ENCODE measurements at regions not wholly inside any gene's neighbourhood (a gene's known extent, or its start where the extent isn't known, plus 50 kb on each side); places are given as distances from the start of the nearest gene placed in this dataset.
"Not testable (repeated sequence)": the region's sequence is repeated elsewhere in the genome, so short reads cannot be mapped to it uniquely, and the experiment has no call there.

DNA sequence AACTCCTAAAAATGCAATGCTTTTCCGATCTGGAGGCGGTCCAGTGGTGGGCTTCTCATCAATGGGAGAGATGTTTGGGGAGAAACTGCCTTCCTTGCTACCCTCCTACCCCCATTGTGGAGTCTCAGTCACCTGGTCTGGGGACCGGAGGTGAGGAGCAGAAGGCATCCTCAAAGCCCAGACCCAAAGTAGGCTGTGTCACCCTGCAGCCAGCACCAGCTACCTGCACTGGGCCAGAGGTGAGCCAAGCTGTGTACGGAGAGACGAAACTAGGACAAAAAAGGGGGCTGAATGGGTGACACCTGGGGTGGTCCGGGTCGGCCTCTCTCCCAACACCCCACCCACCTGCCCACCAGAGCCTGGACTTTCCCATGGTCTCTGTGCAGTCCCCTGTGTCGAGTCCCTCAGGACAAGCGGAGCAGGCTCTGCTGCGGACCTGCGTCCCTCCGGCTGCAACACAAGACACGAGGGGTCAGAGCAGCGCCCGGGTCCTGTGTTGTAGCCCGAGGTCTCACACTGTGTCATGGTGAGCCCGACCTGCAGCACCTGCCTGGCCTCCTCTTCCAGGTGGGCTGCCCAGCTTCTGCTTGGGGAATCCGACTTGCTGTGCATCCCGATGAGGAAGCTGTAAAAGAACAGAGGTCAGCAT is 68.0 kb upstream of the RMP24 start:
- H3K9me3 ChIP-seq (ENCODE audit: control insufficient read depth, insufficient read depth, low read depth, low read length), result no peaks in the 10 kb centered on the region
- H3K9ac ChIP-seq (ENCODE audit: insufficient read depth, low read length), result no peak overlapping the region
- no peak for DNase-seq (ENCODE audit: low read depth in 2 of 2)
- H3K4me1 ChIP-seq (ENCODE audit: control insufficient read depth, extremely low read depth, insufficient read depth, low read length), result no peaks in the 10 kb centered on the region
- no peak overlapping the region for H3K4me2 ChIP-seq (ENCODE audit: extremely low read depth, insufficient read depth, low read length)
- H3K79me2 ChIP-seq (ENCODE audit: control insufficient read depth, insufficient read depth, low read length), result no peaks in the 10 kb centered on the region
- no peak overlapping the region for H3K27ac ChIP-seq (ENCODE audit: insufficient read depth, low read length)
- no peaks in the 10 kb centered on the region for H4K20me1 ChIP-seq (ENCODE audit: control insufficient read depth, extremely low read depth, insufficient read depth, low read length)
- no peak overlapping the region for H3K4me3 ChIP-seq (replicated peaks in 1 of 4; ENCODE audit: control extremely low read depth in 1 of 4, insufficient read depth in 1 of 4, low read depth in 3 of 4, low read length in 4 of 4)
- H2AFZ ChIP-seq (ENCODE audit: low read length), result no peak overlapping the region
- H3K36me3 ChIP-seq (ENCODE audit: control insufficient read depth, insufficient read depth, low read length), result no peaks in the 10 kb centered on the region
- no peaks in the 10 kb centered on the region for H3K27me3 ChIP-seq (ENCODE audit: control insufficient read depth, insufficient read depth, low read length)
- TF ChIP-seq, protein P1, sequence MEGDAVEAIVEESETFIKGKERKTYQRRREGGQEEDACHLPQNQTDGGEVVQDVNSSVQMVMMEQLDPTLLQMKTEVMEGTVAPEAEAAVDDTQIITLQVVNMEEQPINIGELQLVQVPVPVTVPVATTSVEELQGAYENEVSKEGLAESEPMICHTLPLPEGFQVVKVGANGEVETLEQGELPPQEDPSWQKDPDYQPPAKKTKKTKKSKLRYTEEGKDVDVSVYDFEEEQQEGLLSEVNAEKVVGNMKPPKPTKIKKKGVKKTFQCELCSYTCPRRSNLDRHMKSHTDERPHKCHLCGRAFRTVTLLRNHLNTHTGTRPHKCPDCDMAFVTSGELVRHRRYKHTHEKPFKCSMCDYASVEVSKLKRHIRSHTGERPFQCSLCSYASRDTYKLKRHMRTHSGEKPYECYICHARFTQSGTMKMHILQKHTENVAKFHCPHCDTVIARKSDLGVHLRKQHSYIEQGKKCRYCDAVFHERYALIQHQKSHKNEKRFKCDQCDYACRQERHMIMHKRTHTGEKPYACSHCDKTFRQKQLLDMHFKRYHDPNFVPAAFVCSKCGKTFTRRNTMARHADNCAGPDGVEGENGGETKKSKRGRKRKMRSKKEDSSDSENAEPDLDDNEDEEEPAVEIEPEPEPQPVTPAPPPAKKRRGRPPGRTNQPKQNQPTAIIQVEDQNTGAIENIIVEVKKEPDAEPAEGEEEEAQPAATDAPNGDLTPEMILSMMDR (conservative IDR thresholded peaks at IDR 0.05 in 1 of 2, IDR thresholded peaks at IDR 0.05 in 1 of 2; ENCODE audit: low read depth in 1 of 2, low read length in 2 of 2), result no peak

DNA sequence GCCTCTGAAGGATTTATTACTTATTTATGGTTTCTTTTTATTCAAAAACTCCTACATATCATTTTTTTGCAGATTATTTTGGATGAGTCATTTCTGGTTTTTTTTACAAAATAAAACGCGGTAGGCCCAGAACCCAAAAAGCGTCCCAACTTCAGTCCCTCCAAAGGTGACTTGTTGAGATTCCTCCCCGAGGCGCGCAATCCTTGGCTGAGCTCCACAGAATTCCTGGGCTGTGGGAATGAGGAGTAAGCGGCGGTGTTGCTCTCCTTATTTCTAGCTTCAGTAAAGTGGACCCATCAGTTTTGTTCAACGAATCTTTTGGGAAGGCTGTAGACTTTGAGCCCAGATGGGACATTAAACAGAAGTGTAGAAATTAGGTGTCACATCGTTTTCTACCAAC is 67.0 kb upstream of the RMP24 start:
- no peaks in the 10 kb centered on the region for H3K79me2 ChIP-seq (ENCODE audit: control insufficient read depth, insufficient read depth, low read length)
- TF ChIP-seq, protein P1 (conservative IDR thresholded peaks at IDR 0.05 in 1 of 2, IDR thresholded peaks at IDR 0.05 in 1 of 2; ENCODE audit: low read depth in 1 of 2, low read length in 2 of 2), result no peak
- no peak for TF ChIP-seq EZH2 (IDR thresholded peaks at IDR 0.05; ENCODE audit: low read length, missing control alignments)
- no peak overlapping the region for H2AFZ ChIP-seq (ENCODE audit: low read length)
- H4K20me1 ChIP-seq (ENCODE audit: control insufficient read depth, extremely low read depth, insufficient read depth, low read length), result no peaks in the 10 kb centered on the region
- no peaks in the 10 kb centered on the region for H3K27me3 ChIP-seq (ENCODE audit: control insufficient read depth, insufficient read depth, low read length)
- no peak overlapping the region for H3K4me3 ChIP-seq (replicated peaks in 1 of 4; ENCODE audit: control extremely low read depth in 1 of 4, insufficient read depth in 1 of 4, low read depth in 3 of 4, low read length in 4 of 4)
- H3K4me2 ChIP-seq (ENCODE audit: extremely low read depth, insufficient read depth, low read length), result no peak overlapping the region
- H3K4me1 ChIP-seq (ENCODE audit: control insufficient read depth, extremely low read depth, insufficient read depth, low read length), result no peaks in the 10 kb centered on the region
- no peaks in the 10 kb centered on the region for H3K36me3 ChIP-seq (ENCODE audit: control insufficient read depth, insufficient read depth, low read length)
- H3K27ac ChIP-seq (ENCODE audit: insufficient read depth, low read length), result no peak overlapping the region
- H3K9me3 ChIP-seq (ENCODE audit: control insufficient read depth, insufficient read depth, low read depth, low read length), result no peaks in the 10 kb centered on the region
- DNase-seq (ENCODE audit: low read depth in 2 of 2), result no peak
- no peak overlapping the region for H3K9ac ChIP-seq (ENCODE audit: insufficient read depth, low read length)

DNA sequence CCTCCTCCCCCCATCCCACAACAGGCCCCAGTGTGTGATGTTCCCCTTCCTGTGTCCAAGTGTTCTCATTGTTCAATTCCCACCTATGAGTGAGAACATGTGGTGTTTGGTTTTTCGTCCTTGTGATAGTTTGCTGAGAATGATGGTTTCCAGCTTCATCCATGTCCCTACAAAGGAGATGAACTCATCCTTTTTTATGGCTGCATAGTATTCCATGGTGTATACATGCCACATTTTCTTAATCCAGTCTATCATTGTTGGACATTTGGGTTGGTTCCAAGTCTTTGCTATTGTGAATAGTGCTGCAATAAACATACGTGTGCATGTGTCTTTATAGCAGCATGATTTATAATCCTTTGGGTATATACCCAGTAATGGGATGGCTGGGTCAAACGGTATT is 66.2 kb upstream of the RMP24 start:
- not testable (repeated sequence) for H4K20me1 ChIP-seq (ENCODE audit: control insufficient read depth, extremely low read depth, insufficient read depth, low read length); H3K27ac ChIP-seq (ENCODE audit: insufficient read depth, low read length); H3K4me2 ChIP-seq (ENCODE audit: extremely low read depth, insufficient read depth, low read length); H3K36me3 ChIP-seq (ENCODE audit: control insufficient read depth, insufficient read depth, low read length); H3K79me2 ChIP-seq (ENCODE audit: control insufficient read depth, insufficient read depth, low read length); H2AFZ ChIP-seq (ENCODE audit: low read length); H3K4me1 ChIP-seq (ENCODE audit: control insufficient read depth, extremely low read depth, insufficient read depth, low read length); H3K27me3 ChIP-seq (ENCODE audit: control insufficient read depth, insufficient read depth, low read length); H3K4me3 ChIP-seq (replicated peaks in 1 of 4; ENCODE audit: control extremely low read depth in 1 of 4, insufficient read depth in 1 of 4, low read depth in 3 of 4, low read length in 4 of 4); DNase-seq (ENCODE audit: low read depth in 2 of 2); H3K9ac ChIP-seq (ENCODE audit: insufficient read depth, low read length); H3K9me3 ChIP-seq (ENCODE audit: control insufficient read depth, insufficient read depth, low read depth, low read length)
